ENCODE measurements at regions not wholly inside any gene's neighbourhood (a gene's known extent, or its start where the extent isn't known, plus 50 kb on each side); places are given as distances from the start of the nearest gene placed in this dataset.

DNA sequence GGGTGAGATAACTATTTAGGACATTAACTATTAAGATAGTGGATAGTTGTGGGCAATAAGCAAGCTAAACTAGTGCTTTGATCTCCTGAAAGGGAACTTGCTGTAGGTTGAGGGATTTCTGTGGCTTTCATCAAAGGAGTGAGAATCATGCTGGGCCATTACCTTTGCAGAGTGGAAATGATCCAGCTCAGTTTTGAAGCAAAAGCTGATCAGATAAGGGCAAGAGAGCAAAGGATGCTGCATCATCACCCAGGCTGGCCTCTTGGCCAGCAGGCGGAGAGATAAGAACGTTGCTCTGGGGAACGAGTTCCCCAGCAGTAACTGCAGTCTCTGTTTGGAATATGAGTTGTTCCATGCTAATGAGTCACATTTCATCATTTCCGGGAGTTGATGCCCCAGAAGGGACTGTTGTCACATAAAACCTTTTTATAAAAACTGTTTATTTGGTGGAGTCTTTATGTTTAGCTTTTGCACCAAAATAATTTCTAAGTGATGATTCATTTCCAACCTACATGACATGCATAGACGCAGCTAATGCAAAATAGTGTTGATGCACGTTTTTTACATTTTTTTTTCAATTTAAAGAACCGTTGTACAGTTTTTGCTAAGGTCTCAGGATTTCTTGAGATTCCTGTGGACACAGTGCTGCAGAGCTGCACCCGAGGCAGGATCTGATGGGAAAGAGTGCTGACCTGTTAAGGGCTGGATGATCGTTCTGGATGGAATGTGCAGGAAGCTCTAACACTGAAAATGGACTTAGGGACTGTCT is 99.3 kb downstream of the ACTBL2 start:
- TF ChIP-seq YY1 (tag by site-specific recombination; IDR thresholded peaks at IDR 0.05) (no peak), ZNF707 (tag by site-specific recombination; IDR thresholded peaks at IDR 0.05) (no peak), KLF9 (tag by site-specific recombination; IDR thresholded peaks at IDR 0.05; ENCODE audit: low read depth) (no peak), ZNF350 (tag by site-specific recombination; IDR thresholded peaks at IDR 0.05) (no peak), MEIS1 (CRISPR knock-in tag; IDR thresholded peaks at IDR 0.05; ENCODE audit: borderline replicate concordance) (no peak), ZNF561 (tag by site-specific recombination; IDR thresholded peaks at IDR 0.05; ENCODE audit: borderline replicate concordance) (no peak), YY2 (tag by site-specific recombination; IDR thresholded peaks at IDR 0.05) (no peak)
- TF ChIP-seq, protein P1, sequence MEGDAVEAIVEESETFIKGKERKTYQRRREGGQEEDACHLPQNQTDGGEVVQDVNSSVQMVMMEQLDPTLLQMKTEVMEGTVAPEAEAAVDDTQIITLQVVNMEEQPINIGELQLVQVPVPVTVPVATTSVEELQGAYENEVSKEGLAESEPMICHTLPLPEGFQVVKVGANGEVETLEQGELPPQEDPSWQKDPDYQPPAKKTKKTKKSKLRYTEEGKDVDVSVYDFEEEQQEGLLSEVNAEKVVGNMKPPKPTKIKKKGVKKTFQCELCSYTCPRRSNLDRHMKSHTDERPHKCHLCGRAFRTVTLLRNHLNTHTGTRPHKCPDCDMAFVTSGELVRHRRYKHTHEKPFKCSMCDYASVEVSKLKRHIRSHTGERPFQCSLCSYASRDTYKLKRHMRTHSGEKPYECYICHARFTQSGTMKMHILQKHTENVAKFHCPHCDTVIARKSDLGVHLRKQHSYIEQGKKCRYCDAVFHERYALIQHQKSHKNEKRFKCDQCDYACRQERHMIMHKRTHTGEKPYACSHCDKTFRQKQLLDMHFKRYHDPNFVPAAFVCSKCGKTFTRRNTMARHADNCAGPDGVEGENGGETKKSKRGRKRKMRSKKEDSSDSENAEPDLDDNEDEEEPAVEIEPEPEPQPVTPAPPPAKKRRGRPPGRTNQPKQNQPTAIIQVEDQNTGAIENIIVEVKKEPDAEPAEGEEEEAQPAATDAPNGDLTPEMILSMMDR (tag by site-specific recombination; IDR thresholded peaks at IDR 0.05): no peak
- TF ChIP-seq, protein P2, sequence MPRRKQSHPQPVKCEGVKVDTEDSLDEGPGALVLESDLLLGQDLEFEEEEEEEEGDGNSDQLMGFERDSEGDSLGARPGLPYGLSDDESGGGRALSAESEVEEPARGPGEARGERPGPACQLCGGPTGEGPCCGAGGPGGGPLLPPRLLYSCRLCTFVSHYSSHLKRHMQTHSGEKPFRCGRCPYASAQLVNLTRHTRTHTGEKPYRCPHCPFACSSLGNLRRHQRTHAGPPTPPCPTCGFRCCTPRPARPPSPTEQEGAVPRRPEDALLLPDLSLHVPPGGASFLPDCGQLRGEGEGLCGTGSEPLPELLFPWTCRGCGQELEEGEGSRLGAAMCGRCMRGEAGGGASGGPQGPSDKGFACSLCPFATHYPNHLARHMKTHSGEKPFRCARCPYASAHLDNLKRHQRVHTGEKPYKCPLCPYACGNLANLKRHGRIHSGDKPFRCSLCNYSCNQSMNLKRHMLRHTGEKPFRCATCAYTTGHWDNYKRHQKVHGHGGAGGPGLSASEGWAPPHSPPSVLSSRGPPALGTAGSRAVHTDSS (tag by site-specific recombination; IDR thresholded peaks at IDR 0.05): no peak
